ENCODE measurements at regions not wholly inside any gene's neighbourhood (a gene's known extent, or its start where the extent isn't known, plus 50 kb on each side); places are given as distances from the start of the nearest gene placed in this dataset.

GRCh38 chr2:134190807-134191203 is 63.1 kb upstream of the MGAT5 start:
- no peak for DNase-seq (ENCODE audit: low spot score)
- no peak for TF ChIP-seq CTCF (IDR thresholded peaks at IDR 0.05)
- no peak overlapping the region for H3K27ac ChIP-seq
- H3K4me3 ChIP-seq = no peak overlapping the region

GRCh38 chr2:134191835-134192234 is 62.0 kb upstream of the MGAT5 start:
- DNase-seq (ENCODE audit: low spot score) = no peak
- TF ChIP-seq CTCF (IDR thresholded peaks at IDR 0.05) = no peak
- Histone ChIP-seq H3K27ac (no peak overlapping the region), H3K4me3 (no peak overlapping the region)

GRCh38 chr2:134193006-134193405 is 60.9 kb upstream of the MGAT5 start:
- no peak overlapping the region for H3K27ac ChIP-seq
- no peak overlapping the region for H3K4me3 ChIP-seq
- TF ChIP-seq CTCF (IDR thresholded peaks at IDR 0.05) = no peak
- DNase-seq (ENCODE audit: low spot score) = no peak

GRCh38 chr2:134194519-134194918 is 59.4 kb upstream of the MGAT5 start:
- H3K27ac ChIP-seq = no peak overlapping the region
- no peak overlapping the region for H3K4me3 ChIP-seq
- no peak for TF ChIP-seq CTCF (IDR thresholded peaks at IDR 0.05)
- DNase-seq (ENCODE audit: low spot score) = no peak

- no peak for TF ChIP-seq CTCF (IDR thresholded peaks at IDR 0.05)
- no peak for DNase-seq (ENCODE audit: low spot score)
- Histone ChIP-seq H3K27ac (no peak overlapping the region), H3K4me3 (no peak overlapping the region)
Observed at GRCh38 chr2:134195341-134195740, 58.5 kb upstream of the MGAT5 start.

- DNase-seq (ENCODE audit: low spot score) = no peak
- Histone ChIP-seq H3K4me3 (no peak overlapping the region), H3K27ac (no peak overlapping the region)
- no peak for TF ChIP-seq CTCF (IDR thresholded peaks at IDR 0.05)
Observed at GRCh38 chr2:134197445-134197844, 56.4 kb upstream of the MGAT5 start.

- no peak for TF ChIP-seq CTCF (IDR thresholded peaks at IDR 0.05)
- no peak overlapping the region for H3K27ac ChIP-seq
- DNase-seq (ENCODE audit: low spot score) = no peak
- no peak overlapping the region for H3K4me3 ChIP-seq
Observed at GRCh38 chr2:134198006-134198634, 55.8 kb upstream of the MGAT5 start.

All from coronary artery (tissue), 2 donors.